GM19025 (cell line): ENCODE measurements at regions not wholly inside any gene's neighbourhood (a gene's known extent, or its start where the extent isn't known, plus 50 kb on each side); places are given as distances from the start of the nearest gene placed in this dataset.

Source experiments
- ATAC-seq: cut with Tn5 transposase; IDR thresholded peaks from one replicate; pipeline ENCODE4 v1.9.1; 2021; ENCODE audit warnings: mild to moderate bottlenecking, low read depth, moderate library complexity; ENCODE audit not compliant: unreplicated experiment

DNA sequence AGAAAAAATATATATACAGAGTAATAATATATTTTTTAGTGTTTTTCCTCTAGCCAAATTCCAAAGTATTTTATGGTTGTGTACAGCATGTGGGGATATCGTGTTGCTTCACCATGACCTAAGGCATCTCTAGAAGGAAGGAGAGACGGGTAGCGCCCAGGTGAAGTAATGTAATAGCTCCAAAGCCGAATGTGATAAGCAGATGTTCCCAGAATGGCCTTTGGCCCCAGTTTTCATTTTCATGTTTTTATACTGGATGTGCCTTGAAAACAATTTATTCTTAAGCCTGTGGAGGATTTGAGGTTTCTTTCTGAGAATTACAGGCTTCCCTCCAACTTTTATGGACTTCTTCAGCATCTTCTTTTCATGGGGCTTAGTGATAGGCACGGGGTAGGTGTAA lies 587.9 kb upstream of the KIRREL3 start:
- ATAC-seq: no peak

GRCh38 chr11:127587511-127587910 lies 586.9 kb upstream of the KIRREL3 start:
- no peak for ATAC-seq

- ATAC-seq: no peak
Measured at GRCh38 chr11:127576210-127576609, 575.6 kb upstream of the KIRREL3 start.

- no peak for ATAC-seq
Measured at GRCh38 chr11:127574478-127574877, 573.9 kb upstream of the KIRREL3 start.

DNA sequence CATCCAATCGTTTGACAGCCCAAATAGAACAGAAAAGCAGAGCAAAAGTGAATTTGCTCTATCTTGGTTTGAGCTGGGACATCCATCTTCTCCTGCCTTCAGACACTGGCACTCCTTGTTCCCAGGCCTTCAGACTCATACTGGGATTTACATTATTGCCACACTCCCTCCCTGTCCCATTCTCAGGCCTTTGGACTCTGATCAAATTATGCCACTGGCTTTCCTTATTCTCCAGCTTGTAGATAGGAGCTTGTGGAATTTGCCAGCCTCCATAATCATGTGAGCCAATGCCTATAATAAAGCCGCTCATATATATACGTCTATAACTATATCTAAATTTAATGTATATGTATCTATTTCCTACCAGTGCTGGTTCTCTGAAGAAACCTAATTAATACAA lies 568.3 kb upstream of the KIRREL3 start:
- no peak for ATAC-seq

DNA sequence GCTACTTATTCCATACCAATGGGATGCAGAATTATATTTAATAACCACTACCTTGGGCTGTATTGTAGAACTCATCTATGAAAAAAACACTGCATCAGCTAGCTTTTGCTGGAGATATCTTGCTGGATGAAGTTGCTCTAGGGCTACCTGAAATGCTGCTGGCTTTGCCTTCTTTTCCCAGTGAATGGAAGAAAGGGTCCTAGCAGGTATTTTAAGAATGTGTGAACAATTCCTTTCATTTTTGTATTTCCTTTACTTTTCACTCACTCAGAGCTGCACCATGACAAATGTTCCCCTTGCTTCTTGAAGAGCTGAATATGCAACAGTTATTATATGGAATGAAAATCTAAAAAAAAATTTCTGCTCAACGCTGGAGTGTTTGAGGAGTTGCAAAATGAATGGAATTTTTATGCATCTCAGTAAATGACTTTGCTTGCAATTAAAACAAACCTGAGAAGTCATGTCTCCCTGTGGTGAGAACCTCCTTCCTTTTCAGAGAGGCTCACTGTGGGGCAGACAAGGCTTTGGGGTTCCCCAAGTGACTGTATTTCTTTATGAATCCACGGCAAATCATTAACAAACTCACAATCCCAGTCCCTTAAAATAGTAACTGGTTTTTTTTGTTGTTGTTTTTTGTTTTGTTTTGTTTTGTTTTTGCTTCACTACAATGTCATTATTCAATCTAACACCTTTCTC lies 566.8 kb upstream of the KIRREL3 start:
- no peak for ATAC-seq

DNA sequence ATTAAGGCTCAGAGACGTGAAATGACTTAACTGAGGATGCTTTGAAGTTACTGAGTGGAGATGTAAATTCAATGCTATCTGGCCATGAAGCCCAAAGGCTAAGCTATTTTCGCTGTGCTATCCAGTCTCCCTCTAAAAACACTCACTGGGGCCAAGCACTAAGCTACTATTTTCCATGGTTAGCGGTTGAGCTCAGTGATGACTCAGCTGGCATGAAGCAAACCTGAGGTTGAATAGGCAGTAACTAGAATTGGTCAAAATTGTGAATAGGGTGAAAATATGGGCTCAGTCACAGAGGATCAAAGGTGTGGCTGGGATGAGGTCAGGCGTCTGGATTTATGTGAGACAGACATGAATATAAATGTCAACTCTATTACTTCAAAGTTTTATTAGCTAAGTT lies 564.2 kb upstream of the KIRREL3 start:
- no peak for ATAC-seq

DNA sequence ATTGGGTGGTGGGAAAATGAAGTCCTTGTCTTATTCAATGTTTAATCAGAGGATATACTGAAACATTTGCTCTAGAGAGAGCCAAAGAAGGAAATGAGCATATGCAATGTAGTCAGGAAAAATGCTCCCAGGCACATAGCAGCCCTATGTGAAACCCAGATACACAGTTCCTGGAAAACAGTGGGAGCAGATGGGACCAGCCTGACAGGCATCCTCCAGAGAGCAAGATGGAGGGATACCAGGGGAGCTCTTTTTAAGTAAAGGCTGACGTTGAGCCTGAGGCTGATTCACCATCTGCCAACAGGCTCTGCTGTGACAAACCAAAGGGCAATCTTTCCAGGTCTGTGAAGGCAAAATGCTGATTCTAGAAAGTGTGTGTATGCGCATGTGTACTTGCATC lies 559.4 kb upstream of the KIRREL3 start:
- no peak for ATAC-seq

- ATAC-seq: no peak
Measured at GRCh38 chr11:127552446-127552845, 551.9 kb upstream of the KIRREL3 start.

- ATAC-seq: no peak
Measured at GRCh38 chr11:127531167-127531566, 530.6 kb upstream of the KIRREL3 start.

- no peak for ATAC-seq
Measured at GRCh38 chr11:127528297-127528696, 527.7 kb upstream of the KIRREL3 start.

- ATAC-seq: no peak
Measured at GRCh38 chr11:127524618-127525017, 524.0 kb upstream of the KIRREL3 start.

DNA sequence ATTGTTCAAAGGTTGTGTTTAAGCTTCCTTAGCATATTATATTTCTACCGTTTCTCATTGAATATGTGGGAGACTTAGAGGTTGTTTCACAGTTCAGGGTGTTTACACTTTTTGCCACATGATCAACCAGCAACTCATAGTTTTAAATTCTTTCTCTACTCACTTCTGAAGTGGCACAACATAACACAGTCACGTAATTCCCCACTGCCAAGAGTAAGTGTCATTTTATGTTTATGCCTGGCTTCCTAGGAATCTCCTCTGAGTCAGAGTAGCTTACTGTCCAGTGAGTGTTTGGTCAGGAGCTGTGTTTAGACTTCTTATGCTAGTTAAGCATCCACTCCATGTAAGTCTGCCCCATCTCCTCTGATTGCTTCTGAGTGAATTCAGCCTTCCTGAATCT lies 520.8 kb upstream of the KIRREL3 start:
- ATAC-seq: no peak

GRCh38 chr11:127507851-127508250 lies 507.3 kb upstream of the KIRREL3 start:
- ATAC-seq: no peak

DNA sequence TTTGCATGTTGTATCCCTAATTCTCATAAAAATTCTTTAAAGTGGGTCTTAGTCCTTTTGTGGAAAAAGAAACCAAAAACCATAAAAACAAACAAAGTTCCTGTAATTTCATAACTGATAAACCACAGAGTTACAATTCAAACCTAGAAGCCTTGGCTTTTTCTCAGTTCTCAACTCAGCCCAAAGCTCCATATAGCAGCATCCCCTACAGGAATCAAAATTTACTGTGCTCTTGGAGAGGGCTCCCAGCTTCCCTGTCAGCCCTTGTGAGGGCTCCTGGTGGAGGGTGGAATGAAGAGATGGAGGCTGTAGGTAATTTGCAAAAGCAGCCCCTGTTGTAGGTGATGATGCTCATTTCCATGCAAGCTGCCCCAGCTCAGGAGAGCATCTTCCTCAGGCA lies 506.1 kb upstream of the KIRREL3 start:
- ATAC-seq: no peak

GRCh38 chr11:127506126-127506525 lies 505.6 kb upstream of the KIRREL3 start:
- no peak for ATAC-seq

DNA sequence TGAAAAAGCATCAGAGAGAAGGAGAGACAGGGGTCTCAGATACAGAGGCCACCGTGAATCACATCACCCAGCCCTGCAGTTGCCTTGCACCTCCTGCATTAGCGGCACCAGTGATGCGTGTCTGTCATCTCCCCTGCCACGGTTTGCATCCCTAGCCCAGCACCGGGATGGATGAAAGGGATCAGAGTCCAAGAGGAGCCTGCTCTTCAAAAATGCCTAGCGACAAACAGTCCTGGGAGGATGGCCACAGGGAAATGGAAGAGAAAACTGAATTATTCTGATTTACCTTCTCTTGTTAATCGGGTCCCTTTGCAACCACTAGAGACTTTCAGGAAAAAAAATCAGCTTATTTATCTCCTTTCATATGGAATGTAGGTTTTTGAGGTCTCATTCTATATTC lies 495.6 kb upstream of the KIRREL3 start:
- ATAC-seq: no peak

- no peak for ATAC-seq
Measured at GRCh38 chr11:127493330-127494022, 492.9 kb upstream of the KIRREL3 start.

DNA sequence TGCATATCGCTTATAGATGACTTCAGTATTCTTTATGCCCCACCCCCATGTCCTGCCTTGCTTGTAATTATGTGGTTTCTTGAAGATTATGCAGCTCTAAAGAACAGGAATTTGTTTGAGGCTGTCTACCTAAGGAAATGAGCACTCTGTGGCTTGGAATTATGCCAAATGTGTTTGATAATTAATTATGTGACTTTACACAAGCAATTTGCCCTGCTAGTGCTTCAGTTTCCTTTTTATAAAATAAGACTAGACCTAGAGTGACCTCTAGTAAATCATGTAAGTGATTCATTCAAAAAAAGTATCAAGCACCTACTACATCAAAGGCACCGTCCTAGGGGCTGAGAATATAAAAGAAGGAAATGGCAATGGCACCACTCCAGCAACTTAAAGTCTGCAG lies 491.5 kb upstream of the KIRREL3 start:
- ATAC-seq: no peak

GRCh38 chr11:127491589-127491988 lies 491.0 kb upstream of the KIRREL3 start:
- no peak for ATAC-seq

DNA sequence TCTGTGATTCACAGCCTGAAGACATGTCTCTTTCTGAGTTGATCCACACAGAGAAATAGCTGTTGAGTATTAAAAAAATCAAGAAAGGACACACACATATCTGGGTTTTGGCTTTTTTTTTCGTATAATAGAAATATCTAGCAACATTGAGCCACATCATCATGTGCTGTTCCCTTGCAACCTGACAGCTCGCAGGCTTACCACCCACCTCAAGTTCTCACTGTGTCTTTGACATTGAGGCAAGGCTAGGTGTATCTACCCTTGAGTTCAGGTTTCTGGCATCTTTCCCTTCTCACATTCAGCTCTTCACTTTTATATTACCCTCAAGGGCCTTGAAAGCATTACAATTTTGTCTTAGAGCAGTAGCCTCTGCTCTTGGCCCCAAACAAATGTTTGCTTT lies 490.3 kb upstream of the KIRREL3 start:
- ATAC-seq: no peak

DNA sequence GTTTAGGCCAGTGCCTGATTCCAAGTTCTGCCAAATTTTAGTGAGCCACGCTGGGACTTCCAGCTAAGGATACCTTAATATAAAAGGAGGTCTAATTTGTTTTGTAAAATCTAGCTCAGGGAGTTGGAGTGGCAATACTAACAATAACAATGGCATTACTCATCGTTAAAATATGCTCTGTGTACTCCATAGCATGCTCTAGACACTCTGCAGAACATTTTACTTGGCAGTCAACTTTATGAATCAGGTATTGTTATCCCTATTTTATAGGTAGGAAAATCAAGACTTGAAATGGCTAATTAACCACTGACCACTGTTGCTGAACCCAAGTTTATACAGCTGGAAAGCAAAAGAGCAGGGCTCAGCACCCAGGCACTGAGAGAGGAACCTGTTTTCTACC lies 485.0 kb upstream of the KIRREL3 start:
- no peak for ATAC-seq
